BJ (cell line): ENCODE measurements at regions not wholly inside any gene's neighbourhood (a gene's known extent, or its start where the extent isn't known, plus 50 kb on each side); places are given as distances from the start of the nearest gene placed in this dataset.

Source experiments
- CTCF ChIA-PET: fragments of 350-600 bp; formaldehyde crosslinking; extraction: SDS; loops from one replicate; lab custom pipeline; 2021; ENCODE audit warnings: antibody characterized with exemption, inconsistent platforms; lab: Yijun Ruan, JAX
- POLR2A ChIA-PET: fragments of 300-600 bp; sonication (Branson Sonifier 250); formaldehyde crosslinking; extraction: SDS; loops from one replicate; lab custom pipeline; 2021; ENCODE audit warnings: antibody characterized with exemption; lab: Charles Lee
- DNase-seq: peaks from one replicate; pipeline ENCODE4 v3.0.0-alpha.2; 2011; ENCODE audit warnings: low read depth
- H3K27me3 ChIP-seq: 2 replicates; pipeline ENCODE4 v1.6.0; 2011; ENCODE audit warnings: low read length; ENCODE audit not compliant: control insufficient read depth, insufficient read depth
- H3K36me3 ChIP-seq: 2 replicates; pipeline ENCODE4 v1.5.1; 2011; ENCODE audit warnings: low read length; ENCODE audit not compliant: control insufficient read depth, insufficient read depth
- H3K4me3 ChIP-seq: 2 replicates; pipeline ENCODE4 v1.5.1; 2011; ENCODE audit warnings: low read depth, mild to moderate bottlenecking, control low read depth, low read length
- CTCF ChIP-seq: IDR thresholded peaks from 2 replicates; pipeline ENCODE4 v1.5.1; 2011; ENCODE audit warnings: low read depth, mild to moderate bottlenecking, control low read depth, inconsistent platforms, low read length, moderate library complexity; ENCODE audit not compliant: insufficient read depth

GRCh38 chr10:36469585-36469984 lies 655.8 kb upstream of the ANKRD30A start:
- Histone ChIP-seq H3K4me3 (no peak overlapping the region), H3K36me3 (no peaks in the 10 kb centered on the region), H3K27me3 (no peaks in the 10 kb centered on the region)
- DNase-seq = no peak
- TF ChIP-seq CTCF = no peak
- POLR2A ChIA-PET = no interaction called here
- CTCF ChIA-PET = no interaction called here

GRCh38 chr10:36468620-36469019 lies 656.8 kb upstream of the ANKRD30A start:
- TF ChIP-seq CTCF = no peak
- Histone ChIP-seq H3K4me3 (no peak overlapping the region), H3K27me3 (no peaks in the 10 kb centered on the region), H3K36me3 (no peaks in the 10 kb centered on the region)
- ChIA-PET POLR2A (no interaction called here), CTCF (no interaction called here)
- DNase-seq = no peak

- Histone ChIP-seq H3K4me3 (no peak overlapping the region), H3K27me3 (no peaks in the 10 kb centered on the region), H3K36me3 (no peaks in the 10 kb centered on the region)
- CTCF ChIA-PET = no interaction called here
- no peak for TF ChIP-seq CTCF
- POLR2A ChIA-PET = no interaction called here
- no peak for DNase-seq
Observed at GRCh38 chr10:36465604-36466379, 659.6 kb upstream of the ANKRD30A start.

GRCh38 chr10:36464291-36464690 lies 661.1 kb upstream of the ANKRD30A start:
- no peak for TF ChIP-seq CTCF
- H3K36me3 ChIP-seq = no peaks in the 10 kb centered on the region
- no peak overlapping the region for H3K4me3 ChIP-seq
- DNase-seq = no peak
- CTCF ChIA-PET = interaction anchor here (0.6 to 1.2 kb wide), 2 partner anchors 17 to 368 kb away, joined by 3 read pairs; no protein-coding TSS in a partner anchor
- no peaks in the 10 kb centered on the region for H3K27me3 ChIP-seq
- POLR2A ChIA-PET = no interaction called here

GRCh38 chr10:36463390-36463789 lies 662.0 kb upstream of the ANKRD30A start:
- no peaks in the 10 kb centered on the region for H3K27me3 ChIP-seq
- TF ChIP-seq CTCF = no peak
- ChIA-PET CTCF (interaction anchor here (1.2 kb wide), 1 partner anchor 18 kb away, joined by 3 read pairs; no protein-coding TSS in a partner anchor), POLR2A (no interaction called here)
- no peak for DNase-seq
- H3K4me3 ChIP-seq = no peak overlapping the region
- H3K36me3 ChIP-seq = no peaks in the 10 kb centered on the region
